ENCODE measurements at regions not wholly inside any gene's neighbourhood (a gene's known extent, or its start where the extent isn't known, plus 50 kb on each side); places are given as distances from the start of the nearest gene placed in this dataset.
A peak's percentile ranks its signal among the peaks of the same experiment; 100 is the strongest.

GRCh38 chr12:24229031-24229700 lies 279.7 kb upstream of the SOX5 start:
- DNase-seq (ENCODE audit: low spot score) (no peak), ATAC-seq (ENCODE audit: low FRiP score) (no peak)
- no peak for TF ChIP-seq CTCF (IDR thresholded peaks at IDR 0.05)

GRCh38 chr12:24228371-24228770 lies 278.9 kb upstream of the SOX5 start:
- no peak for TF ChIP-seq CTCF (IDR thresholded peaks at IDR 0.05)
- no peak for ATAC-seq (ENCODE audit: low FRiP score)
- DNase-seq (ENCODE audit: low spot score), result no peak

- ATAC-seq (ENCODE audit: low FRiP score) (no peak), DNase-seq (ENCODE audit: low spot score) (no peak)
- TF ChIP-seq CTCF (IDR thresholded peaks at IDR 0.05), result no peak
Observed at GRCh38 chr12:24227551-24227950, 278.1 kb upstream of the SOX5 start.

- DNase-seq (ENCODE audit: low spot score) (no peak), ATAC-seq (ENCODE audit: low FRiP score) (peak; percentile 38)
- no peak for TF ChIP-seq CTCF (IDR thresholded peaks at IDR 0.05)
Observed at GRCh38 chr12:24226745-24227350, 277.4 kb upstream of the SOX5 start.

GRCh38 chr12:24224401-24224800 lies 274.9 kb upstream of the SOX5 start:
- ATAC-seq (ENCODE audit: low FRiP score), result no peak
- TF ChIP-seq CTCF (IDR thresholded peaks at IDR 0.05), result no peak
- DNase-seq (ENCODE audit: low spot score), result no peak

GRCh38 chr12:24223926-24224325 lies 274.5 kb upstream of the SOX5 start:
- no peak for ATAC-seq (ENCODE audit: low FRiP score)

More at GRCh38 chr12:24223926-24224325, 274.5 kb upstream of the SOX5 start:
- no peak for DNase-seq (ENCODE audit: low spot score)
- no peak for TF ChIP-seq CTCF (IDR thresholded peaks at IDR 0.05)

All from omental fat pad (tissue), 3 donors.